ENCODE measurements at regions not wholly inside any gene's neighbourhood (a gene's known extent, or its start where the extent isn't known, plus 50 kb on each side); places are given as distances from the start of the nearest gene placed in this dataset.

GRCh38 chr3:148226246-148226645 is 471.5 kb upstream of the AGTR1 start:
- TF ChIP-seq CTCF (IDR thresholded peaks at IDR 0.05), result no peak
- TF ChIP-seq REST (IDR thresholded peaks at IDR 0.05; ENCODE audit: insufficient read depth in 1 of 2, low read depth in 2 of 2, low read length in 1 of 2), result no peak

Measured in Panc1 (cell line).